GM21529 (cell line): ENCODE measurements at regions not wholly inside any gene's neighbourhood (a gene's known extent, or its start where the extent isn't known, plus 50 kb on each side); places are given as distances from the start of the nearest gene placed in this dataset.
A peak's percentile ranks its signal among the peaks of the same experiment; 100 is the strongest.

Experiments
- ATAC-seq: cut with Tn5 transposase; IDR thresholded peaks from one replicate; pipeline ENCODE4 v1.9.1; 2021; ENCODE audit not compliant: unreplicated experiment

DNA sequence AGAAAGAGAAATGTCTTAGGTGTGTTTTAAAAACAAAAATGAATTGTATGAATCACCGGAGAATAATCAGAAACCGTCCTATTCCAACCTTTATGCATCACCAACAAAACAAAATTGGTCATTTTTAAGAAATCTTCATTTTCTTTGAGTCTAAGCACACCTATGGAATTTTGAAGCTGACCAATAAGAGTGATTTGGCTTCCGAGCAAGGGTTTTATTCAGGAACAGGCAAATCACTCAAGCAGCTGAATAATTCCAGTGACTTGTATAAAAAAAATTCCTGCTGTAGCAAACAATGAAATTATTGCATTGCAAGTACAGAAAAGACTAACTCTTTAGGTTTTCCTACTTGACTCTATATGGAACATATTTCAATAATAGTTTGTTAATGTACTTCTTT is 83.8 kb upstream of the FNDC3B start:
- ATAC-seq = no peak

DNA sequence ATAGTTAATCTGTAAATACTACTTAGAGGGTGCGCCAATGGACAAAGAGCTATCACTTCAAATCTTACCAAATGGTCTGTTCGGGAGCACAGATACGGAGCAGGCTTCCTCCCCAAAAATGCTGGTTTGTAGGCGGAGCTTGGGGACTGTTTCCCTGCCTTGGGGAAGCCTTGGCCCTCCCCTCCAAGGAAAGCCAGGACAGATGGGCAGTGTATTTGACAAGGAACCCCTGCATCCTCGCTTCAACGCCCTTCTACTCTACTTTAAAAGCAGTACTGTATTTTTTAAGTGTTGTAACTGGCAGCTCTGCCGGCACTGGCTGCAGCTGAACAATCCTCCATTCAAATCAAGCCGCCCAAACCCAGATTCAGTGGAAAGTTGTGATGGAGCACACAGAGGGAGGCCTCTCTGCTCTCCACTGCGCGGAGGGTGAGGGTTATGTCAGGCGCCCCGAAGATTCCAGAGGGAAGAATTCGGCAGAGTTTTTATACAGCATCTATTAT is 83.1 kb upstream of the FNDC3B start:
- ATAC-seq = no peak

DNA sequence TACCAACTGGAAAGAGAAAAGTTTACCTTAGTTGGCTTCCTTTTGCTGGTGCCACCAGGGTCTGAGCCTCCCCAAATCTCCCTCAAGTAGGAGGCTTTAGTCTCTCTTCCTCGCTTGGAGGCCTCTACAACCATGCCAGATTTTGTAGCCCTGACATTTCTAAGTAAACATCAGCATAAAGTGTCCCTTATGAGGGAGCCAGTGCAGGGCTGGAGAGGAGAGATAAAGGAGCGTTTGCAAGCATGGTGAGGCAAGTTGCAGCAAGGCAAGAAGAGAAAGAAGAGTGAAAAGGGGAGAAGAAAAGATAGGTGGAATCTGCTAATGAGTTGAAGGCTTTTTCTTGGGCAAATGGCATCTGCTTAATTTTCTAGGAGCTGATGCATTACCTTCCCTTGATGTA is 82.7 kb upstream of the FNDC3B start:
- no peak for ATAC-seq

DNA sequence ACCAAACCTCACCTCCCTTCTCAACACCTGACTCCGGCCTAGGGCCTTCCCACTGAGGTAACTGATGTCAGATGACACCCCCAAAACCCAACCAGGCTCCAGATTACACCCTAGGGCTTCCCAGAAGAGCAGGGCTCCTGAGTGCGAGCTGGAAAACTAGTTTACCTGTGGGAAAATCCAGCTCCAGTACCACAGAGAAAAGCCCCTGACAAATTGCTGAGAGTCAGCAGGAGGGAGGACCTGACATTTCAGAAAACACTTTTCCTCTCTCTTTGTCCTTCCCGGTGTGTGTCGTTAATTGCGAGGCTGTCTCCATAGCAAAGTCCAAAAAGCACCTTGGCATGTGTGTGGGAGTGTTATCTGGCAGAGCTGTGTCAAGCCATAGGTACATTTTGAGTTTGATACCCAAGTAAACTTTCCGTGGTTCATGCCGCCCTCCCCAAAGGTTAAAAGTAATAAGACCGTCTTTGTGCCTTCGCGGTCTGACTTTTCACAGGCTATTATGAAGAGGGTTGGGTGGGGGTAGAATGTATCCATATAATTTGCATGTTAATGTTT is 79.8 kb upstream of the FNDC3B start:
- no peak for ATAC-seq

DNA sequence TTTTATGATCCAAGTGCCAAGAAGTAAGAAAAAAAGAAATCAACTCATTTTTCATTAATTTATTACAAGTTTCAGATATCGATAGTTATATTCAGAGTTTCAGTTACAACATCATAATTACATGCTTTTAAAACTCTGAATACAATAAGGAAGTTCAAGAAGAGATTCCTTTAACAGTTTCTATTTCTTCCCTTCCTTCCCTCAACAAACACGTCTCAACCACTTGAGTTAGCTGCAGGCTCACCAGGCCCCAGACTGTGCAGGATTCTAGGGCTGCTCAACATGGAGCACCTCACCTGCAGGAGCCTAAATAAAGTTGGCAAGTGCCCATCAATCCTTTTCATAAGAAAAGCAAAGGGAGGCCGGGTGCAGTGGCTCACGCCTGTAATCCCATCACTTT is 79.2 kb upstream of the FNDC3B start:
- no peak for ATAC-seq

DNA sequence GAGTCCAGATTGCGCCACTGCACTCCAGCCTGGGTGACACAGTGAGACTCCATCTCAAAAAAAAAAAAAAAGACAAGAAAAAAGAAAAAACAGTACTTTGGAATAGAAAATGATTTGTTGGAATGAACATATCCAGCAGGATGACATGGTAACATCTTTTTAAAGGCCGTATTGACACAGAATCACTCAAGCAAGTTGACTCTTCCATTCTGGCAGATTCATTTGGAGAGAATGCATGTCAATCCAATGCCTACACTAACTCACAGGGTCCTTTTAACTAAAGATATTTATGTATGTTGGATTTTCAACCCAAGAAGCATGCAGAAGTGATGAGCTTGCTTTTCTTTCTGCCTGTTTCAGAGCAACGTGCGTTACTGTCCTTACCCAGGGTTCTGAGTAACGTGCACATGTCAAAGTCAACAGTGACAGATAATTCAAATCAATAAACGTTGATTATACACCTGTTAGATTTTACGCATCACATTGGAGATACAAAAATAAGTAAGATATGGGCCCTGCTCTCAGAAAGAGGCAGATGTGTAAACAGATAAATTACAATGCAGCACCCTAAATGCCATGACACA is 77.1 kb upstream of the FNDC3B start:
- ATAC-seq = no peak

DNA sequence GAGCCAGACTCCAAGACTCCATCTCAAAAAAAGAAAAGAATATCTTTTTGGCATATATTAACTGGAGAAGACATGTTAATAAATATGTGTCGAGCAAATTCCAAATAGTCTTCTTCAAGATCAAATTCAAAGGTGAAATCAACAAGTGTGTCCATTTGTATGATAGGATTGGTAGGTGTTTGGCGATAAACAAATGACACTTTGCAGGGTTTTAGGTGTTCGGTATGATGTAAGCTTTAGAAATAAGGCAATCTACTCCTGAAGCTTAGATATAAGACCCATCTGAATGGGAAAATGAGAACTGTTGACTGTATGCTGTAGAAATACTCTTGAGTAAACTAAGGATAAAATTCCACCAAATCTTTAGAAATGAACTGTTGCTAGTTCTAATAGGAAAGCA is 75.8 kb upstream of the FNDC3B start:
- no peak for ATAC-seq

DNA sequence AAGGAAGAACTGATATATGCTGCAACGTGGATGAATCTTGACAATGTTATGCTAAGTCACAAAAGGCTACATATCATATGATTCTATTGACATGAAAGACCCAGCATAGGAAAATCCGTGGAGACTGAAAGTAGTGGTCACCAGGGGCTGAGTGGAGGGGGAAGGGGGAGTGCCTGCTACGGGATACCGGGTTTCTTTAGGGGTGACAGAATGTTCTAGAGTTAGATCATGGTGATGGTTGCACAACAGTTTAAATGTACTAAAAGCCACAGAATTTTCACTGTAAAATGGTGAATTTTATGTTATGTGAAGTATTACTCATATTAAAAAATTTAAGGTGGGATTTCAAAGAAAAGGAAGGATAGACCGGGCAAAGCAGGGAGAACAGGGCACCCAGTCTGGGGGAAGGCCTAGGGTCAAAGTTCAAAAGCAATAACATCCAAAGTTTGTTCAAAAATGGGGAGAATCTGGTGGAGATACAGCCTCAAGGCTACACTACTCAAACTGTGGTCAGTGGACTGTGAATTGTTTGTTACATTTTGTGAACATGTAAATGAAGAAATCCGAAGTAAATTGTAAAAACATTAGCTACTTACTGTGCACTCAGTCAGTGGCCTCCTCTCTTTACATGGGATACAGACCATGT is 74.2 kb upstream of the FNDC3B start:
- no peak for ATAC-seq

DNA sequence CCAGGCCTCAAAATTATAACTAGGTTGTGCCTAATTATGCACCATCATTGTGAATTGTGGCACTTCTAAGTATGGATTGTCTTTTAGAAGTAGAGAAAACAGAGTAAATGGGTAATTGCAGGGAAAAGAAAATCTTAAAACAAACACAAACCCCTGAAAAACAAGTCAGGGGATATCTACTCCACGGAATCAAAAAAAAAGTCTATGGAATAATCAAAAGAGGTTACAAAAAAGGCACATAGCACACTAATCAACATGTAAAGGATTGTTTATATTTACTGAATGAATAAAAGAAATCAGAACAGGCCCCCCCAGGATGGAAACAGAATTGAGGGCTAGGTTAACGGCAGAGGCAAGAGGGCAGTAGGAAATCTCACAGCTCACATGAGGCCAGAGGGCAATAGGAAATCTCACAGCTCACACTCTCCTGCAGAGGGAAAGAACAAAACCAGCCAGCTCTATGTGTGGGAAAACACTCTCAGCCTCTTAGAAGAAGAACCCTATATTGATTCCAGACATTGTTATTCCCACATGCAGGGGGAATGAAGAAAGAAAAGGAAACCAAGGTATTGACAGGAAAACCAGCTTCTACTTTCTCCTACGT is 72.7 kb upstream of the FNDC3B start:
- no peak for ATAC-seq

DNA sequence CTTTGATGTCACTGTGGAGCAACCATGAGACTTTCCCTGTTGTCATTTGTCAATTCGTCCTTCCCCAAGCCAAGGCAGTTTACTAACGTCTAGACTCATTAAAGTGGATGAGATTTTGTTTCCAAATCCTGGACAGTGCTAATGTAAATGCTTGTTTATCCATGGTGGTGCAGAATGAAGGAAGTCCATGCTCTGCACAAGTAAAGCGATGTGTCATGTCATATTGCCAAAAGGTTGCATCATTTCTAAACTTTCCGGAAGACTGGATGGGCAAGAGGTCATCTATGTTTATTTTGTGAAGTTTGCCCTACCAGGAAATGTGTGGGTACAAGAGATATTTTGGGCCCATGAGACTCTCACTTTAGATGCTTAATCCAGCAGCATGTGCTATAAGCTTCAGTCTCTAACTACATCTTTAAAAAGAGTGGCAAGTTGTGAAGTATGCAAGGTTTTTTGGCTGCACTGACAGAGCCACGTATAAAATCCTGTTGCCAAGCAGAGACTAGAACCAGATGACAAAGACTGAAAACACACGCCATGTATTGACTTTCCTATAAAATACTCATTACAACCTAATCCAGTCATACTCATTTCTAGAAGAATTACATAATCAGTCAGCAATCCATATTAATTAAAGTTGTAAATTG is 72.1 kb upstream of the FNDC3B start:
- peak; percentile 74 for ATAC-seq

DNA sequence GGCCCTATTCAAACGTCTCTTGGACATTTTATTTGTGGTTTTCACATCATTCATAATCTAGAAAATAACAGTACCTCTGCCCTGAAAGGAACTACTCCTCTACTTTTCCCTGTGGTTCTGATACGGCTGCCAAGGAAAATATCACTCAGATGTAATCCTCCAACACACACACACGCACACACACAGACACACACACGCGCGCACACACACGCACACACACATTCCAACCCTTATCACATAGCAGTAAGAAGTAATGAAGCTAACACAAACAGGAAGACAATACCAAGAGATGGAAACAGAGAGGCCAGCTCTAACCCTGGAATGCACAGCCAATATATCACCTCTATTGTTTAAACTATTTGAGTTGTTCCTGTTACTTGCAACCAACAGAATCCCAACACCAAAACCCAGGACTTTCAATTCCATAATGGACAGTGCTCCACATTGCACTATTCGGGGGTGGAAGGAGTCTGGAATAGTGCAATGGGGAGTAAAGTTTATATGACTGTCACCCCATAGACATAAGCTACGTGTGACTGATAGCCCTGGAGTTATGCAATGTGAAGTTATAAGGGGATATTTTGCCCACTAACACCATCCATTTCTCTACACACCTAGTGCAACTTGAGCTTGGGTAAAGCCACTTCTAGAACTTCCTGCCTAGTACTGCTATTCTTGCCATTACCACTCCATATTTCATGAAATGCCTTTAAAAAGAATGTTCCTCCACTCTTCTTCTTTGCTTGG is 71.3 kb upstream of the FNDC3B start:
- no peak for ATAC-seq

DNA sequence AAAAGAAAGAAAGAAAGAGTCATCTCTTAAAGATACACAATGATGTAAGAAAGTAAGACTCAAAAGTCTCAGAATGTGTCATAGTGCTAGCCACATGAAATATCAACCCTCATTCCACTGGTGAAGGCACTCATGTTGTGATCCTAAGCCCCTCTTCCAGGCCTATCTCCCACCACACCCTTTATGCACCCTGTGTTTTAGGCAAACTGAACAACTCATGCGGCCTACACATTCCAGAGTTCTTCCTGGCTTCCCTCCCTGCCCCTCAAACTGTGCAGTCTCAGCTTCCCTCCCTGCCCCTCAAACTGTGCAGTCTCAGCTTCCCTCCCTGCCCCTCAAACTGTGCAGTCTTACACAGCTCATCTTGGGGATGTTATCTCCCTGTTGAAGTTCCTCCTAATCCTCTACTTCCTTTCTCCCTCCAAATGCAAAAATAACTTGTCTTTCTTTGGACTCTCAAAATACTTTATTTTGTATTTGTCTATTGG is 69.0 kb upstream of the FNDC3B start:
- ATAC-seq = no peak

DNA sequence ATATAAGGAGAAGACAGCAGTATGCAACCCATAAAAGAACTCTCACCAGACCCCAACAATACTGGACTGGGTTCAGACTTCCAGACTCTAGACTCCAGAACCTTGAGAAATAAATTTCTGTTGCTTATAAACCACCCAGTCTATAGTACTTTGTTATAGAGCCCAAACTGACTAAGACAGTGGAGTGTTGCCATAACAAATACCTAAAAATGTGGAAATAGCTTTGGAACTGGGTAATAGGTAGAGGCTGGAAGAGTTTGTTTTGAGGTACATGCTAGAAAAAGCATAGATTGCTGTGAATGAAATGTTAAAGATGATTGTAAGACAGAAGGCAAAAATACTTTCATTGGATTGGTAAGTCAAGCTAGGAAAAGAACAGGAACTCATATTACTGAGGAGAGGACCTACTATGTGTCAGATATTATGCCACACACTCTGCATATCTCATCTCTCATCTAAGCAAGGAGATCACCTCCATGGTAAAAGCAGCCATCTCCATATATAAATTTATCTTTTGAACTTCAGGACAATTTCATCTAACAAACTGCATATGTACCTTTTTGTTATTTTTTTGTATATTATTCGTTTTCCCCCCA is 67.4 kb upstream of the FNDC3B start:
- ATAC-seq = no peak

DNA sequence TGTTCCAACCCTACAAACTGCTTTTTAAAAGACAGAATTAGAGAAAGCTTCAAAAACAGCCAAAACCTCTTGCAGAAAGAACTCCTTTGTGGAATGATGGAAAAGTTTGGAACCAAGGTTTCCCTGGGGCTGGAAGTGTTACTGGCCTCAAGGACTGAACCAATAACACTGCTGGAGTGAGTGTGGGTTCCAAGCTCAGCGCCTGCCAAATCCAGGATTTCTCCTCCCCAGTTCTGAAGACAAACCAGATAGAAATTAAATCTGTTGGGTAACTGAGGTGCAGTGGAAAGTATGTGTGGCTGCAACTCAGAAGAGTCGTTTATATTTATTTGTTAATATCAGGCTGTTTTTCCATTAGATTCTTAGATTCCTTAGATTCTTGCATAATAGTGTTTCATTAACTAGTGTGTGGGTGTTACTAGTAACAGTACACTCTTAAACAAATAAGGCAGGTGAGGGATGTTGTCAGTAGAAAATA is 66.5 kb upstream of the FNDC3B start:
- ATAC-seq = no peak

DNA sequence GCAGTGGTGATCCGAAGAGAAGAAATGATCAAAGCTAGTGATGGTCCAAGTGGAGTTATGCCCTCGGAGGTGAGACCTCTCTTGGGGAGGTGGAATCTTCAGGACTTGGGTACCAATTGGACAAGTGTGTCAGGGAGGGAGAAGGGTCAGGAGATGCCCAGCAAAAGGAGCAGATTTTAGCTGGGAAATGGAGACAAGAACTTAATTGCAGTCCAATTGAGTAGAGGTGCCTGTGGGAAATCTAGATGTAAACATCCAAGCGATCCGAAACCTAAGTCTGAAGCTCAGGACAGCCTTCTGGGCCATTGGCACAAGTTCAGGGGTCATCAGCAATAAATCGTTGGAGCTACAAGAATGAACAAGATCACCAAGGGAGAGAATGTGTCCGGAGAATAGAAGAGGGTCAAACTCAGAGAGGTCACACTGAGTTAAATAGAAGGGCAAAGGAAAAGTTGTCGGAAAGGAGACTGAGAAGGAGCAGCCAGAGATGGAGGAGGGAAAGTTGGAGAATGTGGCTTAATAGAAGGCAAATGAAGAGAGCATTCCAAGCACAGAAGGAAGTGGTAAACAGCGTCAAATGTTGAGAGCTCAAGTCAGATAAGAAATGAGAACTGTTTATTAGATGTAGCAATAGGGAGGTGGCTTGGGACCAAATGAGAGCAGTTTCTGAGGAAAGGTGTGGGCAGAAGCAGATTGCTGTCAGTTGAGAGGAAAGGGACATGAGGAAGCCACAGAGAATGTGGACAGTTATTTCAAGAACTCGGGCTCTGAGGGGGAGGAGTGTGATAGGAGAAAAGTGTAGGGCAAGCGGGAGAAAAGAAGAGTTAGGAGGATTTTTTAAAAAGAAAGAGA is 64.2 kb upstream of the FNDC3B start:
- ATAC-seq = no peak

DNA sequence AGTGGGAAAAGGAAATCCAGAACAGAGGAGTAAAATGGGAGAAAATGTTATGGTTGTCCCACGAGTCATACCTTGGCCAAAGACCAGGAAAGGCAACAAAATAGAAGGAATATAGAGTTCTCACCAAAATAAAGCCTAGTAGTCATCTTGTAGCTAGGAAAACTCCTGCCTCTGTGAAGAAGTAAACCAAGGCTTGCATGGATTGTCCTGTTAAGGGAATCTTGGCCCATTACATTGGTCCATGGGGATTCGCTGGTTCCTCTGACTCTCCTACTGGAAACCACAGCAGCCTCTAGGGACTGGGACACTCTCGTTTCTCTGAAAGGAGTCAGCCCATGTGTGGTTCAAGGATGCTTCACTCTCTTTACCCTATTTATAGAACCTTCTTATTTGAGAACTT is 62.9 kb upstream of the FNDC3B start:
- no peak for ATAC-seq

DNA sequence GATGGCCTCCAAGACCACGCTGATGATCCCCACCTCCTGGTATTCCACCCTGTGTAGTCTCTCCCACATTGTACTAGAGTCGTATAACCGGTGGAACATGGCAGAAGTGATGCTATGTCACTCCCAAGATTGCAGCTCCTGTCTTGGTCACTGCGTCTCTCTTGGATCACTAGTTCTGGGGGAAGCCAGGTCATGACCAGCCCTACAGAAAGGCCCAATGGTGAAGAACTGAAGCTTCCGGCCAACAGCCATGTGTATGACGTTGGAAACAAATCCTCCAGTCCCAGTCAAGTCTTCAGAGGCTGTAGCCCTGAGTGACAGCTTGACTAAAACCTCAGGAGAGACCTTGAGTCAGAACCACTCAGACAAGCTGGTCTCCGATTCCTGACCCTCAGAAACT is 61.9 kb upstream of the FNDC3B start:
- no peak for ATAC-seq

DNA sequence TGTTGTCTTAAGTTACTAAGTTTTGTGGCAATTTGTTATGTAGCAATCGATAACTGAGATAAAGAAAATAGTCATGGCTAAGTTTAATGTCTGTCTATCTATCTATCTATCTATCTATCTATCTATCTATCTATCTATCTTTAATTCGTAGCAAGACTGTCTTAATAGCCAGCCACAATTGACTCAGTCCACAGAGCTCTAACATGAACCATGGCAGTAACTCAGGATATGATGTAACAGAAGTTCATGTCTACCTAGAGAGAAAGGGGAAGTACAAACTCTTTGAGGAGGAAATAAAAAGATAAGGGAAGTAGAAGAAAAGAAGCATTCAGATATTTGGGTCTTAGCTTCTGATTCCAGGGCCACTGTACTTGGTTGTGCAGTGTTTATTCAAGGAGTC is 61.5 kb upstream of the FNDC3B start:
- no peak for ATAC-seq

DNA sequence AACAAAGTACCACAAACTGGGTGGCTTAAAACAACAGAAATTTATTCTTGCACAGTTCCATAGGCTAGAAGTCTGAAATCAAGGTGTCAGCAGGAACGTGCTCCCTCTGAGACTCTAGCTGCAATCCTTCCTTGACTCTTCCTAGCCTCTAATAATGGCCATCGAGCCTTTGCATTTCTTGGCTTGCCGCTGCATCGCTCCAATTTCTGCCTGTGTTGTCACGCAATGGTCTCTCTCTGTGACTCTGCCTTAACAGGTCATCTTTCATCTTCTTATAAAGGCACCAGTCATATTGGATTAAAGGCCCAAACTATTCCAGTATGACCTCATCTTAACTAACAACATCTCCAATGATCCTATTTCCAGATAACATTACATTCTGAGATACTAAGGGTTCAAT is 61.0 kb upstream of the FNDC3B start:
- no peak for ATAC-seq

DNA sequence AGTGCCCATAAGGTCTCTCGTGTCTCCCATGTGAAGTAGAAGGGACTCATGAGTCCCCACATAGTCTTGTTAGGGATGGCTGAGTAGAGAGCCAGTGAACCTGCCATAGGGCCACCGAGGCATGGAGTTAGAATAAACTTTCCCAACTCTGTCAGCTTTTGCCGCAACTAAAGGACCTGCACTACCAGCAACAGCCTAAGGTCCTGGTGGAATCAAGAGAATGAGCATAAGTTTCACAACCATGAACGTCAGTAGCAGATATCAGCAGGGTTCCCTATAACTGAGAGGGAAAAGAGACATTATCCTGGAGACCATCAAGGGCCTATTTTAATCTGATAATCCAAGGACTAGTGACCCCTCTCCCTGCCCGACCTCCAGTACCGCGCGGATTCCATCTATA is 60.3 kb upstream of the FNDC3B start:
- no peak for ATAC-seq
